ENCODE measurements at regions not wholly inside any gene's neighbourhood (a gene's known extent, or its start where the extent isn't known, plus 50 kb on each side); places are given as distances from the start of the nearest gene placed in this dataset.
"Not testable (repeated sequence)": the region's sequence is repeated elsewhere in the genome, so short reads cannot be mapped to it uniquely, and the experiment has no call there.

DNA sequence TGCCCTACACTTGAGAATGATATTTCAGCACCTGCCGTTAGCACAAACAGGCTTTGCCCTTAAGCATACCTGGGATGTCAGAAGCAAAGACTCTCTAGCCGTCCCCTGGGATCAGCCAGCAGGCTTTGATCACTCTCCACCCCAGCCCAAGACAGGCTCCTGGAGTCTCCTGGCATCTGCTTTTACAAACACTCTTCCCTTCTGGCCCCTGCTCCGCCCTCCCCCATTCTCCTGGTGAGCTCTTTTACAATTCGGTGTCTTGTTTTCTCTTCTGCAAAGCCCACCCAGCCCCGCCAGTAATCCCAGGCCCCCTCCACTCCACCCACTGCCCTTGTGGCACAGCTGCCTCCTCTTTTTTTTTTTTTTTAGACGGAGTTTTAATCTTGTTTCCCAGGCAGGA lies 50.4 kb downstream of the KATNIP start:
- DNase-seq = no peak

DNA sequence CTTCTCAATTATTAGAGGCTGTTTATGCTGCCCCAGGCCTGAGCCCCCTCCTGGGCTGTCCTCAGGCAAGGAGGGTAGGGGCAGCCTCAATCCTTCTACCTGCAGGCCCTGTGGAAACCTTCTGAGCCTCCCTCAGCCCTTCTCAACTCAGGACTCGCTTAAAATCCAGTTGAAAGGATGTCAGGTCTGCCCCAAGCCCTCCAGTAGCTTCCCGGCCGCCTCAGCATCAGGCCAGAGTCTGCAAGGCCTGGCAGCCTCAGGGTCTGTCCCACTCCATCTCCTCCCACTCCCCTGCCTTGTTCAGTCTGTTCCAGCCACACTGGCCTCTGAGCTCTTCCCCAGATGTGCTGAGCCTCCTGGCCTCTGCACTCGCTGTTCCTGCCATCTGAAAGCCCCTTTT lies 52.2 kb downstream of the KATNIP start:
- no peak for DNase-seq

DNA sequence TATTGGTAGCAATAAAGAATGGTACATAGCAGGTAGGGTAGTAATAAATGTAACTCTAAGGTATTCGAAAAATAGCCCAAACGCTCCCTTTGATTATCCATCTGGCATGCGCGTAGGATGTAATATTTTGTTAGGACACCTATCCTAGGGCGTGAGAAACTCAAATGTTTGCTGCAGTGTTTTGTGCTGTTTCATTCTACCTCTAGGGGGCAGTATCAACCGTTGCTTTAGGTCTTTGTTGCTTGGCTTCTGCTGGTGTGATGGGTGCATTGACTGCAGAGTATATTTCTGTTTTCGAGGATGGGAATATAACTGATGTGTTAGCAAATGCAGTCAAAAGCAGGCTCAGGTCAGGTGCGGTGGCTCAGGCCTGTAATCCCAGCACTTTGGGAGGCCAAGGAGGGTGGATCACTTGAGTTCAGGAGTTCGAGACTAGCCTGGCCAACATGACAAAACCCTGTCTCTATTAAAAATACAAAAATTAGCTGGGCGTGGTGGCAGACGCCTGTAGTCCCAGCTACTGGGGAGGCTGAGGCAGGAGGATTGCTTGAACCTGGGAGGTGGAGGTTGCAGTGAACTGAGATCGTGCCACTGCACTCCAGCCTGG lies 55.7 kb downstream of the KATNIP start:
- DNase-seq = peak in 1 of 2 donors; percentile 14

DNA sequence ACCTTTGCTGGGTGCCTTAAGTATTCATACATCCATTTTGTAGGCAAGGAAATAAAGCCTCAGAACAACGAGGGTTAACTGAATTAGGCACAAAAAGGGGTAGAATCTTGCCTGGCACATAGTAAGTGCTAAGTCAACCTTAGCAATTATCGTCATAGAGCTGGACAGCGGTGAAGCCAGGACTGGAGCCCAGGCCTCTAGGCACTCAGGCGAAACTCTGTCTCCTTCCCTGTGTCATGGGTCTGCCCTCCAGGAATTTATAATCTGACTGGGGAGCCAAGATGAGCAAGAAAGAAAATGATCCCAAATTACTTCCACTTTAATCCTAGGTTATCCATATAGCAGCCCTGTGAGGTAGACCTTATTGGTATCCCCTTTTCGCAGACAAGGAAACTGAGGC lies 61.4 kb downstream of the KATNIP start:
- DNase-seq = no peak

DNA sequence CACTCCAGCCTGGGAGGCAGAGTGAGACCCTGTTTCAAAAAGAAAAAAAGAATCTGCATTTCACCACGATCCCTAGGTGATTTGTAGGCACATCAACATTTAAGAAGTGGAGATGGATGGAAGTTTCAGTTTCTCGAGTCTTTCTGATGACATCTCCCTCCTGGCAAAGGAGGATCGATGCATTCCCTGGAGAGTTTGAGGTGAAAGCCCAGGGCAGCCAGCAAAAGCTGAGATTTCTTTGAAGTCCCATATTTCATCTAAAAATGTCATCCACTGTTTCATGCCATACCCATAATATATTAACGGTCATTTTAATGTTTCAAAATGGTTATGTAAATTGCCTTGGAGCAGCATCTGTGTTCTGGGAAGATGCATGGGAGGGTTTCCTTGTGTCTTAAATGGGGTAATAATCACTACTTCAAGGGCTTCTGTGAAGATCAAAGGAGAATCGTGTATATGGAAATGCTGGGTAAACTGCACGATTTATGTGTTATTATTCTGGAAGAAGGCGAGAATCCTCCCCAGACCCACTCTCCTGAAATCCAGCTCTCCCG lies 63.4 kb downstream of the KATNIP start:
- no peak for DNase-seq

DNA sequence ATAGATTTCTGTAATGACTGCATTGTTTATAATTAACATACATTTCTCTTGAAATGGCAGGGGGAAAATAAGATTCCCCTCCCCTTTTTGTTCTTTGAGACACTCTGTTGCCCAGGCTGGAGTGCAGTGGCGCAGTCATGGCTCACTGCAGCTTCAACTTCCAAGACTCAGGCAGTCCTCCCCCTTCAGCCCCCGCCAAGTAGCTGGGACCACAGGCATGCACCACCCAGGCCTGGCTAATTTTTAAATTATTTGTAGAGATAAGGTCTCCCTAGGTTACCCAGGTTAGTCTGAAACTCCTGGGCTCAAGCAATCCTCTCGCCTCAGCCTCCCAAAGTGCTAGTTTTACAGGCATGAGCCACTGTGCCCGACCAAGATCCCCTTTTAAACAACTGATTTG lies 67.7 kb downstream of the KATNIP start:
- no peak for DNase-seq

DNA sequence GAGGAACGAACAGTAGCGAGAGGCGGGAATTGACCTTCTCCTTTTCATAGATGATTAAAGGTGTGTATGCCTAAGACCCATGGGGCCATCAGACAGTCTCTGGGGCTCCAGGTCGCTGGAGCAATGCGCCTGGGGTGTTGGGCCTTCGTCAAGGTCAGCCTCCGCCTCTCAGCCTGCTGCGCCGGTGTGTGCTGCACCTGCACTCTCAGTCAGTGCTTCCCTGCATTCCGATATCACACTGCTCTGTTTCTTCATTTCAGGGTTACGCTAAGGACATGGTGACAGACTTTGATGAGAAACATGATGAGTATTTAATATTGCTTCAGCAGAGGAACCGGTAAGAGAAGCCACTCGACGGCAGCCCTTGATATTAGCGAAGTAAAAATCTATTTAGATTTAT lies 68.2 kb downstream of the KATNIP start:
- no peak for DNase-seq

DNA sequence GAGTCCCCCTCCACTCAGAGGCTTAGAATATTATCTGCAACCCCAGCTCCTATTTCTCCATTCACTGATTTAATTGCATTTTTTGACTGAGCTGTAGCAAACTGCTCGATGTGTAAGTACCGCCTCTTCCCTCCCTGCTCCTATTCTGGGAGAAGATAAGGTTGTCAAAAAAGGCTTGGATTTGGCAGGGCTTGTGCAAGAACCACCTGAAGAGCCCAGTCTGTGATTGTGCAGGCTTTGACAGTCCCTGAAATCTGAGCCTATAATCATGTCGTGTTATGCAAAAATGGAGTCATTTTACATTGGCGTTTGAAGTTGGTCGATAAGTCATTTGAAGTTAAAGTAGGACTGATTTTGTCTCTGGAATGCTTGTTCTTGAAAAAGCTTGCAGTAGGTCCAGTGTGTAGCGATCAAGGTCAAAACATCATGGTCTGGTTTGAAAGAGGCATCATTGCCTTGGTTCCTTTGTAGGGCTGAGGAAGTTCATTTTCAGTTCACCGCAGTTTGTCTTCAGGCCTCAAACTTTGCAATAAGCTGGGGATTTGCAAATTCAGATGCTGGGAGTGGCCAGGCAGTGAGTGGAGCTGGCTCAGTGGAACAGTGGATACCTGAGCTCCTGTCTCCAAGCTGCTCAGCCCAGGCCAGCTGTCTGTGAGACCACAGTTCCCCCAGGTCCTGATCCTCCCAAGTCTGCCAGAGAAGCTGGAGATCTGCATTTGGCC lies 68.8 kb downstream of the KATNIP start:
- DNase-seq = no peak

DNA sequence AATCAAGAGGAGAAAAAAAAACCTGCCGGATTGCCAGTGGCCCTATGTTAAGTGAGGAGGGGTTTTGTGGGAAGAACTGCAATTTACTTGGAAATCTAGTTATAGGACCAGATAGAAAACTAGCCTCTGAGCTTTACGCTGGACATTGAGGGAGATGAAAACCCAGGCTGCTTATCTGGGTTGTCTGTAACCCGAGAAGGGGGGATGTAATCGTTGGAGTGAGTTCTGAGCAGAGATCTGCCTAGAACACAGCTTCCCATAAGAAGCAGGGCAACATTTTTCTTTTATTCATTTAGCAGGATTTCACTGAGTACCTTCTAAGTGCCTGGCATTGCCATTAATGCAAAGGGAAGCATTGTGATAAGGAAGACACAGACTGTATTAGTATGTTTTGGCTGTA lies 70.6 kb downstream of the KATNIP start:
- DNase-seq = no peak

DNA sequence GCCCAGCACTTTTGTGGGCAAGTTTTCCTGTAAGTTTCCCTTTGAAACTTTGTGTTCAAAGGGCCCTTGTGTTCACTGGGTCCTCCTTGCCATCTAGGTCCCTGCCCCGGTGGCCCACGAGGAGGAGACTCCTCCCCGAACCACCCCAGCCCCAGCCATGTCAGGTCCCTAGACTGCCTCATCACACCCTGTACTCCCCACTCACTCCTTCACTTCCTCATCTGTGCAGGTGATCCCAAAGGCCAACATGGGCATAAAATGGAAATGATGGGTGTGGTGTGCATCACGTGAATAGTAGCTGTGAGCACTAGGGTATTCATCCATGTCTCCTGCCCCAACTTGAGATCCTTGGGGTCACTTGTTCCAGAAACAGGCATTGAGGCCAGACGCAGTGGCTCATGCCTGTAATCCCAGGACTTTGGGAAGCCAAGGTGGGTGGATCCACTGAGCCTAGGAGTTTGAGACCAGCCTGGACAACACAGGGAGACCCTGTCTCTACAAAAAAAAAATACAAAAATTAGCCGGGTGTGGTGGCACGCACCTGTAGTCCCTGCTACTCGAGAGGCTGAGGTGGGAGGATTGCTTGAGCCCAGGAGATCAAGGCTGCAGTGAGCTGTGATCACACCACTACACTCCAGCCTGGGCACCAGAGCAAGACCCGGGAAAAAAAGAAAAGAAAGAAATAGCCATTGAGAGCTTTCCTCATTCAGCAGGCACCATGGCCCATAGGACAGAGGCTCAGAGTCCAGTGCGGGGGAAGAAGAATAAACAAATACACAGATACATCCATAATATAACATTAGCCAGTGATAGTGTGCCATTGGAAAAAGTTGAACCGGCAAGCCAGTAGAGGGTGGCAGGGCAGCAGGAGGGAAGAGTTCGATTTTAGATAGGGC lies 74.5 kb downstream of the KATNIP start:
- no peak for DNase-seq

DNA sequence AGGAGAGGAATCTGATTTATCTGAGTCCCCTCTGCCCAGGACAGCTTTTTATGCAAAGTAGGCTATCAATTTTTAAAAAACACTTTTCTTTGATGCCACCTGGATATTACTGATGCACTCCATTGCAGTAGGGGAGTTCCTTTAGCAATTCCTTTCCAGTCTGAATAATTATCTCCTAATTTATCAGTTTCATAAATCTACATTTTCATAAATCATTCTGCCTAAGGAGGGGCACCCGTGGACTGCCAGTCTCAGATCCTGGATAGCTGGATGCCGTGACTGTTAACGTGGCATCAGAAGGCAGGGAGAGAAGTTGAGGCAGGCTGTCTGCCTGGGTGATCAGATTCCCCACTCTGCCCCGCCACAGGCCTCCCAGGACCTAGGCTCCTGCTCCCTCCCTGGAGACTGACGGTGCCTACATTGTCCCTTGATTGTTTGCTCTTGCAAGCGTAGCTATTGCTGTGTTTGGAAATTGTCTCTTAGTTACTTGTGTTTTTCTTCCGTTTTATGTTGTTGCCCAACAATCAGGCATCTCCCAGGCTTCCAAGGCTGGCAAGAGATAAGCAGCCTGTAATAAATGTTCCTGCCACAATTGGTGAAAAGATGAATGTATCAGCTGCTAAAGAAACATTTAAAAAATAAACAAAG lies 75.2 kb downstream of the KATNIP start:
- DNase-seq = no peak

DNA sequence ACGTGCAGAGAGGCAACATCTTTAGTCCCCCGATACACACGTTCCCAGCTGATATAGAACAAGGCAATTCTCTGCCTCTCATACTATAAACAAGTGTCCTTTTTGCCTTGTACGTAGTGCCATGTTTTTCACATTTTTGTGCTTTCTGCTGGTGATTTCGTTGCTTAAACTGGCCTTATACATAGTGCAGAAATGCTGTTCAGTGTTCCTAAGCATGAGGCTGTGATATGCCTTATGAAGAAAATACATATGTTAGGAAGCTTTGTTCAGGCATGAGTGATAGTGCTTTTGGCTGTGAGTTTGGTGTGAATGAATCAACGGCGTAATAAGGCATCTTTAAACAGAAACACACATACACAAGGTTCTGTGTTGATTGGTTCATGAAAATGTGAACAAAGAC lies 77.2 kb downstream of the KATNIP start:
- no peak for DNase-seq

DNA sequence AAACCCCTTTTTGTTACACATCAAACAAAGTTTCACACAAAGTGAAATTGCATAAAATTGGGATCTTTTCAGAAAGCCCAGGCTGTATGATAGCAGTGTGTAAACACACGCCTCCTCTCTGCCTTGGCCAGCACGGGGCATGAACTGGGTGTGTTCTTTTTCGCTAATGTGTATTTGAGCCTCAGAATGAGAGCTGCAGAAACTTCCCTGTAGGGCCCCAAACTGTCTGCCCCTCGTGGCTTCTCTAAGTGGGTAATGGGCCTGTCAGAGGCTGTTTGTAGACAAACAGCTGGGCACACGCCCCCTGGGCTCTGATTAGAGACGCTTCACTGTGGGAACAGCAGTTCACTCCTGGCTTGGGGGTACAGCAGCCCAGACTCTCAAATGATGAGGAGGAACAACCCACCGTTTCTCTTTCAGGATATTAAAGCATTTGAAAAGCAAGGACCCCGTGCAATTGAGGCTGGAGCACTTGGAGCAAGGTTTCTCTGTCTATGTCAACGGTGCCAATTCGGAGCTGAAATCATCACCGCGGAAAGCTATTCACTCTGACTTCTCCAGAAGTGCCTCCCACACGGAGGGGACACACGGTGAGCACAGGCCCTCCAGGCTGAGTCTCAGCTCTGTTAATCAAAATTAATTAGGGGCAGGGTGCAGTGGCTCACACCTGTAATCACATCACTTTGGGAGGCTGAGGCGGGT lies 78.4 kb downstream of the KATNIP start:
- no peak for DNase-seq

DNA sequence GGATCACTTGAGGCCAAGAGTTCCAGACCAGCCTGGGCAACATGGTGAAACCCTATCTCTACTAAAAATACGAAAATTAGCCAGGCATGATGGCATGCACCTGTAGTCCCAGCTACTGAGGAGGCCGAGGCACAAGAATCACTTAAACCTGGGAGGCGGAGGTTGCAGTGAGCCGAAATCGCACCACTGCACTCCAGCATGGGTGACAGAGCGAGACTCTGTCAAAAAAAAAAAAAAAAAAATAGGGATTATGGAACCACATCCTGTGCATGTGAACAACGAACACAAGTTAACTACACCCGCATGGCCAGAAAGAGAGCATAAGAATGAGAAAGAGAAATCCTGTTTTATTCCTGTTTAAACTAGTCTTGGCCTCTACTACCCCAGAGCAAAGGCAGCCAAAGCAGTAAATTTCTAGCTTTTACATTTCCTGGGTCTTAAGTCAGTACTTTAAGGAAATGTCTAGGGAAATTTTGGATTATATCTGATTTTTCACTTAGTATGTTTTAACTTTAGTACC lies 79.1 kb downstream of the KATNIP start:
- not testable (repeated sequence) for DNase-seq

DNA sequence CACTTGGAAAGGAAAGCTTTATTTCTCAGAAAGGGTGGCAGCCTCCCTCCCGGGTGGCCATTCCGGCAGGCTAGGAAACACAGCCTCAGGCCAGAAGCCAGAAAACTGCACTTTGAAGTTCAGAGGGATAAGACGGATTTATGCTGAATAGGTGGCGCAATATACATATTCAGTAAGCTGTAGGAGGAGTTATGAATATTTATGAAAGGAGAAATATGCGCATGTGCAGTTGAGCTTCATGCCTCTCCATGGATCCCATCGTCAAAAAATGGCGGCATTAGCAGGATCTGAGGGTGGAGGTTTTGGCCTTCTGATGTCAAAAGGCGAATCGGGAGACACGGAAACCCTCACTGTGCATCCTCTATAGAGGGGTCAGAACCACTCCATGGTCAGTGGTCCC lies 82.3 kb downstream of the KATNIP start:
- DNase-seq = no peak

DNA sequence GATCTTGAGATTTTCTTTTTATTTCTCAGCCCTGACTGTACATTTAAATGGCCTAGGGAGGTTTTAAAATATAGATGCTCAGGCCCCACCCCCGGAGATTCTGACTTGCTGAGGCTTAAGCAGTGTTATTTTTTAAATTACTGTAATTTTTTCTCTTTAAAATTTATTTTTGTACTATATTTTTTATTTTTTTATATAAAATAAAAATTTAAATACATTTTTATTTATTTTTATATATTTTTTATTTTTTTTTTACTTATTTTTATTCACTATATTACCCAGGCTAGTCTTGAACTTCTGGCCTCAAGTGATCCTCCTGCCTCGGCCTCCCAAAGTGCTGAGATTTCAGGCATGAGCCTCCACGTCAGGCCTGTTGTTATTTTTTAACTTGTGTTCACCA lies 83.3 kb downstream of the KATNIP start:
- DNase-seq = no peak

DNA sequence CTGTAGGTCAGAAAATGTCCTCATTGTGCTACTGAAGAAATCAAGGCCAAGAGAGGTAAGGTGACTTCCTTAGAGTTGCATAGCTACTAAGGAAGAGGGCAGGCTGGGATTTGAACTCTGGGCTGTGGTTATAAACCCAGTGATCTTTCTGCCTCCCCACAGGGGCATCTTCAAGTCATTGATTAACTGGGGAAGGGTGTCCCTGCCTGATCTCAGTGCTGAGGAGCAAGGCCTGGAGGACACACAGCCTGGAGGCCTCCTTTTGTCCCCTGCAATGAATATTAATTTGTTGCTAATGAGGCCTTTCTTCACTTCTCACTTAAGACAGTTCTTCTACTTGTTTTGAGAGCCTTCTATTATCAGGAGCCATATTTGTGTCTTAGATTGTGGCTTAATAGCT lies 83.8 kb downstream of the KATNIP start:
- no peak for DNase-seq

DNA sequence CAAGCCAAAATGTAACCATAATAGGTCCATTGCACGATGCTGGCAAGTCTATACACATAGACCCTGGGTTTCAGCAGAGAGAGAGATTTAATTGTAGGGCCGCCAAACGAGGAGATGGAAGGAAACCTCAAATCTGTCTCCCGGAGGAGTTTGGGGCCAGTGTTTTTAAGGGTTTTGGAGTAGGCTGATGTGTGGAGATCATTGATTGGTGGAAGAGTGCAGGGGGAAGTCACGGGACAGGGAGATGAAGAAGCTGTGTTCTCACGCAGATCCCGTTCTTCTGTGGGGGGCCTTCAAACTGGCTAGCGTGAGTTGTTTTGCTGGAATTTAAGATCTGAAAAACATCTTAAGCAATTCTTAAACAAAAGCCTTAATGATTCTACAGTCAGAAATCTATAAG lies 84.8 kb downstream of the KATNIP start:
- DNase-seq = no peak

DNA sequence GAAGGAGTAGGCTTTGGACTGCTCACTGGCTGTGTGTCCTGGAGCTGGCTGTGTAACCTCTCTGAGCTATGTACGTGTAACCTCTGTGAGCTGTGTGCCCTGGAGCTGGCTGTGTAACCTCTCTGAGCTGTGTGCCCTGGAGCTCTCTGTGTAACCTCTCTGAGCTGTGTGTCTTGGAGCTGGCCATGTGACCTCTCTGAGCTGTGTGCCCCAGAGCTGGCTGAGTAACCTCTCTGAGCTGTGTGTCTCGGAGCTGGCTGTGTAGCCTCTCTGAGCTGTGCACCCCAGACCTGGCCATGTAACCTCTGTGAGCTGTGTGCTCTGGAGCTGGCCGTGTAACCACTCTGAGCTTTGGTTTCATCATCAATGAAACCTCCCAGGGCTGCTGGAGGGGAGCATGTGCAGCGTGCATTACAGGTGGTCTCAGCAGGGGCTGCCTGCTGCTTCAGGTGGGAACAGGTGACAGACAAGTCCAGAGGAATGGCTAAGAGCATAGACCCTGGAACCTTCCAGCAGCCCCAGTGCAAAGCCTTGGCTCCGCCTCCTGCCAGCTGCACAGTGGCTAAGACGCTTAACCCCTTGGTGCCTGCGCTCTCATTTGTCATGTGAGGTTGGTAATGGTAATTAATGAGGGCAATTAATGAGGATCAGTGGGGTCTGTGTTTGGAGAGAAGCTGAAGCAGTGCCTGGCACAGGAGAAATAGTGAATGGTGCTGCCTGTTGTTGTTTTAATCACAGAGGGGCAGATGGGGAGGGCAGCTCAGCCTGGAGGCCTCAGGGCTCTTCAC lies 86.7 kb downstream of the KATNIP start:
- no peak for DNase-seq

DNA sequence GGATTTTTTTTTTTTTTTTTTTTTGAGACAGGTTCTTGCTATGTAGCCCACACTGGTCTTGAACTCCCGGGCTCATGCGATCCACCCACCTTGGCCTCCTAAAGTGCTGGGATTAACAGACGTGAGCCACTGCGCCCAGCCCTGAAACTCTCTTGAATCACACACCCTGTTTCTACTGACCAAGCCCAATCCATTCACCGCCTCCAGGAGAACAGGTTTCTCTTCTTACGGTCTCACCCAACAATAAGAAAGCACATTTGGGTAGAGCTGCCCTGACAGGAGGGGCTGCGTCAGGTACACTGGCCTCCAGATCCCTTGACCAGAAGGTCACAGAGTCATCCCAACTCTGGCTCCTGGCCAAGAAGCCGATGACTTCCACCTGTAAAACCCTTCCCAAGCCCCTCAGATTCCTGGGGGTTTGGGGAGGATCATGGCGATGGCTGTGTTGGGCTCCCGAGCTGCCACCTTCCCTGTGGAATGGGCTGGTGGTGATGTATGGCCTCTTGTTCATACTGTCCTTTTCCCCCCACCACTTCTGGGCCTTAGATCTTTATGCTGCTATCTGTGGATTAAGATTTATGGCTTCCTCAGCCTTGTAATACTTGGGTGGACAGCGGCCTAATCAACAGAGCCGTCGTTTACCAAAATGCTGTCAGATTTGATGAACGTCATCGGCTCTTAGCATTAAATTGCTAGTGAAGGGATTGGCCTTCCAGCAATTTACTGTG lies 89.1 kb downstream of the KATNIP start:
- no peak for DNase-seq

All from CD4-positive, alpha-beta T cell treated with Interleukin-4 for 1 hour (primary cell).